WTC11 (cell line): ENCODE measurements at regions not wholly inside any gene's neighbourhood (a gene's known extent, or its start where the extent isn't known, plus 50 kb on each side); places are given as distances from the start of the nearest gene placed in this dataset.
A peak's percentile ranks its signal among the peaks of the same experiment; 100 is the strongest.

Source experiments
- ATAC-seq: fragments of 200-7000 bp; cut with Tn5 transposase; 2 replicates; pipeline ENCODE4 v1.10.0; 2021; ENCODE audit warnings: mild to moderate bottlenecking, moderate library complexity
- CTCF ChIA-PET: fragments of 300-600 bp; sonication (Branson Sonifier 250); formaldehyde crosslinking; loops from one replicate; lab custom pipeline; 2021; ENCODE audit warnings: antibody characterized with exemption; lab: Charles Lee
- POLR2A ChIA-PET: fragments of 350-600 bp; sonication (Branson Sonifier 250); formaldehyde crosslinking; loops from one replicate; lab custom pipeline; 2021; ENCODE audit warnings: antibody characterized with exemption; lab: Charles Lee
- DNase-seq: peaks from one replicate; pipeline ENCODE4 v3.0.0; 2021; ENCODE audit warnings: low spot score
- H3K27ac Mint-ChIP-seq: 2 replicates; pipeline ENCODE4 v1.8.0; 2021; ENCODE audit warnings: mixed read lengths
- H3K27me3 Mint-ChIP-seq: 2 replicates; pipeline ENCODE4 v1.8.0; 2021; ENCODE audit warnings: low read depth, mild to moderate bottlenecking, moderate library complexity, mixed read lengths
- H3K36me3 Mint-ChIP-seq: 2 replicates; pipeline ENCODE4 v1.8.0; 2021; ENCODE audit warnings: mixed read lengths
- H3K4me1 Mint-ChIP-seq: 2 replicates; pipeline ENCODE4 v1.8.0; 2022; ENCODE audit warnings: mixed read lengths
- H3K4me3 Mint-ChIP-seq: 2 replicates; pipeline ENCODE4 v1.8.0; 2021; ENCODE audit warnings: mild to moderate bottlenecking, moderate library complexity, mixed read lengths
- H3K9me3 Mint-ChIP-seq: 2 replicates; pipeline ENCODE4 v1.8.0; 2021; ENCODE audit warnings: mixed read lengths
- ATF2 ChIP-seq: sonication (generic); formaldehyde crosslinking; IDR thresholded peaks from 2 replicates; pipeline ENCODE4 v1.8.1; 2022; ENCODE audit warnings: low read depth, missing genetic modification reagents, borderline replicate concordance
- CDX4 ChIP-seq: fragments of 250-450 bp; sonication (Bioruptor Pico); IDR thresholded peaks from 2 replicates; pipeline ENCODE4 v1.9.0; 2021; ENCODE audit warnings: moderate library complexity, mild to moderate bottlenecking, inconsistent platforms, borderline replicate concordance
- CTCF ChIP-seq: fragments of 200-600 bp; IDR thresholded peaks from 2 replicates; pipeline ENCODE4 v1.8.0; 2022; ENCODE audit warnings: antibody characterized with exemption
- EMX1 ChIP-seq: fragments of 250-450 bp; sonication (Bioruptor Pico); IDR thresholded peaks from 2 replicates; pipeline ENCODE4 v1.8.0; 2021; ENCODE audit warnings: mild to moderate bottlenecking
- FOXP4 ChIP-seq: sonication (generic); formaldehyde crosslinking; IDR thresholded peaks from 2 replicates; pipeline ENCODE4 v1.8.0; 2022; ENCODE audit warnings: mild to moderate bottlenecking, missing genetic modification reagents
- GABPB1 ChIP-seq: sonication (generic); formaldehyde crosslinking; IDR thresholded peaks from 2 replicates; pipeline ENCODE4 v1.8.1; 2023; ENCODE audit warnings: mild to moderate bottlenecking, missing genetic modification reagents
- MXD4 ChIP-seq: fragments of 250-450 bp; sonication (Bioruptor Pico); IDR thresholded peaks from 2 replicates; pipeline ENCODE4 v1.8.0; 2021; ENCODE audit warnings: mild to moderate bottlenecking, moderate library complexity, borderline replicate concordance
- NR1H2 ChIP-seq: sonication (generic); formaldehyde crosslinking; IDR thresholded peaks from 2 replicates; pipeline ENCODE4 v1.9.0; 2021; ENCODE audit warnings: mild to moderate bottlenecking, moderate library complexity, missing genetic modification reagents
- NR3C1 ChIP-seq: sonication (generic); formaldehyde crosslinking; conservative IDR thresholded peaks from 2 replicates; pipeline ENCODE4 v1.8.1; 2023; ENCODE audit warnings: low read depth, mild to moderate bottlenecking, missing genetic modification reagents
- RELA ChIP-seq: sonication (generic); formaldehyde crosslinking; IDR thresholded peaks from 2 replicates; pipeline ENCODE4 v1.8.1; 2022; ENCODE audit warnings: missing genetic modification reagents, mild to moderate bottlenecking, borderline replicate concordance
- SOX15 ChIP-seq: fragments of 250-450 bp; sonication (Bioruptor Pico); IDR thresholded peaks from 2 replicates; pipeline ENCODE4 v1.9.0; 2021; ENCODE audit warnings: mild to moderate bottlenecking
- ZNF425 ChIP-seq: fragments of 250-450 bp; sonication (Bioruptor Pico); conservative IDR thresholded peaks from 2 replicates; pipeline ENCODE4 v1.9.0; 2021; ENCODE audit warnings: mild to moderate bottlenecking
- ZNF532 ChIP-seq: fragments of 250-450 bp; sonication (Bioruptor Pico); IDR thresholded peaks from 2 replicates; pipeline ENCODE4 v1.9.0; 2021; ENCODE audit warnings: mild to moderate bottlenecking, borderline replicate concordance

GRCh38 chr9:82247318-82247717 lies 258.7 kb downstream of the SPATA31D1 start:
- DNase-seq (no peak), ATAC-seq (peak; percentile 73)
- CTCF ChIA-PET: interaction anchor here (0.7 kb wide), 1 partner anchor 12 kb away, joined by 3 read pairs; no protein-coding TSS in a partner anchor
- POLR2A ChIA-PET: no interaction called here
- Mint-ChIP-seq H3K9me3 (peaks cover 13% of the 10 kb centered on the region), H3K27ac (no peak overlapping the region)
- TF ChIP-seq FOXP4 (CRISPR knock-in tag): no peak
- no peak for TF ChIP-seq RELA (CRISPR knock-in tag)
- TF ChIP-seq NR1H2 (CRISPR knock-in tag): no peak
- TF ChIP-seq ATF2 (CRISPR knock-in tag): no peak
- no peak for TF ChIP-seq MXD4
- TF ChIP-seq GABPB1 (CRISPR knock-in tag): no peak
- TF ChIP-seq CDX4 (CRISPR knock-in tag): no peak
- no peak for TF ChIP-seq SOX15
- TF ChIP-seq NR3C1 (CRISPR knock-in tag): no peak
- no peak for TF ChIP-seq ZNF532 (CRISPR knock-in tag)
- TF ChIP-seq CTCF: no peak
- no peak for TF ChIP-seq EMX1 (CRISPR knock-in tag)
- no peak for TF ChIP-seq ZNF425 (CRISPR knock-in tag)
- TF ChIP-seq, all 79 proteins: peak for 0
- no peak overlapping the region for H3K4me3 Mint-ChIP-seq
- peaks cover 5% of the 10 kb centered on the region for H3K4me1 Mint-ChIP-seq
- H3K36me3 Mint-ChIP-seq: no peaks in the 10 kb centered on the region
- no peaks in the 10 kb centered on the region for H3K27me3 Mint-ChIP-seq
